ENCODE measurements at regions not wholly inside any gene's neighbourhood (a gene's known extent, or its start where the extent isn't known, plus 50 kb on each side); places are given as distances from the start of the nearest gene placed in this dataset.
"Not testable (repeated sequence)": the region's sequence is repeated elsewhere in the genome, so short reads cannot be mapped to it uniquely, and the experiment has no call there.

GRCh38 chr13:57878291-57878690, 246.7 kb downstream of the PCDH17 start:
- no peak for ATAC-seq
- WGBS, 3 donors: 60 to 68% (median 67%) methylated on average over 2 of the region's 2 CpGs
- Histone ChIP-seq H3K27ac (no peak overlapping the region), H3K4me3 (no peak overlapping the region), H3K9me3 (no peaks in the 10 kb centered on the region), H3K4me1 (no peaks in the 10 kb centered on the region), H3K27me3 (ENCODE audit: insufficient read depth in 3 of 3, low read length in 2 of 3) (no peaks in the 10 kb centered on the region), H3K36me3 (ENCODE audit: insufficient read depth in 1 of 2, low read depth in 1 of 2) (no peaks in the 10 kb centered on the region)
- TF ChIP-seq, protein P1, sequence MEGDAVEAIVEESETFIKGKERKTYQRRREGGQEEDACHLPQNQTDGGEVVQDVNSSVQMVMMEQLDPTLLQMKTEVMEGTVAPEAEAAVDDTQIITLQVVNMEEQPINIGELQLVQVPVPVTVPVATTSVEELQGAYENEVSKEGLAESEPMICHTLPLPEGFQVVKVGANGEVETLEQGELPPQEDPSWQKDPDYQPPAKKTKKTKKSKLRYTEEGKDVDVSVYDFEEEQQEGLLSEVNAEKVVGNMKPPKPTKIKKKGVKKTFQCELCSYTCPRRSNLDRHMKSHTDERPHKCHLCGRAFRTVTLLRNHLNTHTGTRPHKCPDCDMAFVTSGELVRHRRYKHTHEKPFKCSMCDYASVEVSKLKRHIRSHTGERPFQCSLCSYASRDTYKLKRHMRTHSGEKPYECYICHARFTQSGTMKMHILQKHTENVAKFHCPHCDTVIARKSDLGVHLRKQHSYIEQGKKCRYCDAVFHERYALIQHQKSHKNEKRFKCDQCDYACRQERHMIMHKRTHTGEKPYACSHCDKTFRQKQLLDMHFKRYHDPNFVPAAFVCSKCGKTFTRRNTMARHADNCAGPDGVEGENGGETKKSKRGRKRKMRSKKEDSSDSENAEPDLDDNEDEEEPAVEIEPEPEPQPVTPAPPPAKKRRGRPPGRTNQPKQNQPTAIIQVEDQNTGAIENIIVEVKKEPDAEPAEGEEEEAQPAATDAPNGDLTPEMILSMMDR (IDR thresholded peaks at IDR 0.05): no peak
- no peak for DNase-seq
- intact Hi-C loops (cut with DNase I): no loop called here

GRCh38 chr13:57897225-57897624, 265.7 kb downstream of the PCDH17 start:
- no peak for ATAC-seq
- intact Hi-C loops (cut with DNase I): no loop called here
- H3K27me3 ChIP-seq (ENCODE audit: insufficient read depth in 3 of 3, low read length in 2 of 3): no peaks in the 10 kb centered on the region

DNA sequence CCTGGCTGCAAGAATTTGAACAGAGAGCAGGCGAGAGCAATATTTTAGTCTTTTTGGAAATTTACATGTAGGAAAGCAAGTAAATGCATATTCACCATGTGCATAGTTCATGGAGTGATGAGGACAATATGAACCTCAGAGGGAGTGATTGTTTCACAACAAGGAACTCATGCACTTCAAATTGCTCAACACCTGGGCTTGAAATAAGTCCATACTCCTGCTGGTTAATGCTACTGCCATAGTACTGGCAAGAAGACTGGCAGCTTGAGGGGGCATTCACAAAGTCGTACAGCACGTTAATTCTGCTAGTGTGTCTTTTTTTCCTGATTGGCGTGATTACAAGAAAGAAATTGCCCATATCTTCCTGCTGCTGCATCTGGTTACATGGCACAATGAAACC, 267.6 kb downstream of the PCDH17 start:
- no peak overlapping the region for H3K27ac ChIP-seq
- no peaks in the 10 kb centered on the region for H3K9me3 ChIP-seq
- no peaks in the 10 kb centered on the region for H3K36me3 ChIP-seq (ENCODE audit: insufficient read depth in 1 of 2, low read depth in 1 of 2)
- no peaks in the 10 kb centered on the region for H3K4me1 ChIP-seq
- intact Hi-C loops (cut with DNase I): no loop called here
- no peak overlapping the region for H3K4me3 ChIP-seq
- DNase-seq (no peak), ATAC-seq (no peak)
- H3K27me3 ChIP-seq (ENCODE audit: insufficient read depth in 3 of 3, low read length in 2 of 3): no peaks in the 10 kb centered on the region
- TF ChIP-seq, protein P1 (IDR thresholded peaks at IDR 0.05): no peak
- 57 to 60% (median 58%) methylated on average over 4 of the region's 4 CpGs for WGBS, 3 donors

More at GRCh38 chr13:57897225-57897624, 265.7 kb downstream of the PCDH17 start:
- TF ChIP-seq, protein P1 (IDR thresholded peaks at IDR 0.05): no peak
- H3K36me3 ChIP-seq (ENCODE audit: insufficient read depth in 1 of 2, low read depth in 1 of 2): no peaks in the 10 kb centered on the region
- H3K9me3 ChIP-seq: no peaks in the 10 kb centered on the region
- H3K27ac ChIP-seq: no peak overlapping the region
- H3K4me3 ChIP-seq: no peak overlapping the region
- H3K4me1 ChIP-seq: no peaks in the 10 kb centered on the region
- DNase-seq: no peak

GRCh38 chr13:57909833-57910232, 278.3 kb downstream of the PCDH17 start:
- WGBS, 3 donors: 97 to 98% (median 98%) methylated on average over 8 to 11 of the region's 11 CpGs
- H3K4me3 ChIP-seq; intact Hi-C loops (cut with DNase I): not testable (repeated sequence)

DNA sequence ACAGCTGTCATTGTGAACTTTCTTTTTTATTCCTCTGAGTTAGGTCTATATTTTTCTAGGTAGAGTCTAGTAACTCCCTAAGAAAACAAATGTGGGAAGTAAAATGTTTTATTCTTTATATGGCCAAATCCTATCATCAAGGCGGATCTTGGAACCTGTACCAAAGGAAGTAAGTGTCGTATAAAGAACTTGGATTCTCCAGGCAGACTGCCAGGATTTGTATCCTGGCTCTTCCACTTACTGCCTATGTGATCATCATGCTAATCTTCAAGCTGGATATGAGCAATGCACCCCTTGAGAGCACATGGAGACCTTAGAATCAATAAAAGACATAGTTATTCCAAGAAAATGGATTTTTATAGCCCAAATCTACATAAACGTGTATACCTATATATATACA, 286.5 kb downstream of the PCDH17 start:
- Histone ChIP-seq H3K36me3 (ENCODE audit: insufficient read depth in 1 of 2, low read depth in 1 of 2) (no peaks in the 10 kb centered on the region), H3K9me3 (no peaks in the 10 kb centered on the region), H3K27ac (no peak overlapping the region), H3K27me3 (ENCODE audit: insufficient read depth in 3 of 3, low read length in 2 of 3) (no peaks in the 10 kb centered on the region), H3K4me1 (no peaks in the 10 kb centered on the region), H3K4me3 (no peak overlapping the region)
- WGBS, 3 donors: 48 to 62% (median 61%) methylated on average over 3 of the region's 3 CpGs
- DNase-seq (no peak), ATAC-seq (no peak)
- intact Hi-C loops (cut with DNase I): no loop called here
- TF ChIP-seq, protein P1 (IDR thresholded peaks at IDR 0.05): no peak

More at GRCh38 chr13:57909833-57910232, 278.3 kb downstream of the PCDH17 start:
- H3K9me3 ChIP-seq; ATAC-seq; H3K4me1 ChIP-seq; DNase-seq; H3K27me3 ChIP-seq (ENCODE audit: insufficient read depth in 3 of 3, low read length in 2 of 3); H3K36me3 ChIP-seq (ENCODE audit: insufficient read depth in 1 of 2, low read depth in 1 of 2); H3K27ac ChIP-seq: not testable (repeated sequence)

Data from psoas muscle (tissue), 7 donors.